ENCODE measurements at regions not wholly inside any gene's neighbourhood (a gene's known extent, or its start where the extent isn't known, plus 50 kb on each side); places are given as distances from the start of the nearest gene placed in this dataset.

DNA sequence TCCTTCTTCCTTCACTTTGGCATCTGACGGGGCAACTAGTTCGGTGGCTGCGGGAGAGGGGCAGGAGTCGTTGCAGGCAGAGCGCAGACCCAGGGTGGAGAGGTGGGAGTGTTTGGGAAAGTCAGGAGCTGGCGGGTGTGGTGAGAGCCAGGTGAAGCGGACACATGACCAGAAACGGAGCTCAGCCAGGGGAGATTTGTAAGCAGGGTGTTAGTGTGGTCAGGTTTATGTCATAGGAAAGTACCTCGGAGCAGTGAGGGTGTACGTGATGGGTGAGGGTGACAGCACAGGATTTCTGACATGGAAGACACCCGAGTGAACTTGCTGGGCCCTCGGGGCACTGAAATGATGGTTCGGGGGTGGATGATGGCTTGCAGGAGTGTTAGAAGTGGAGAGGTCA is 247.4 kb upstream of the TPM1 start:
- TF ChIP-seq, protein P1, sequence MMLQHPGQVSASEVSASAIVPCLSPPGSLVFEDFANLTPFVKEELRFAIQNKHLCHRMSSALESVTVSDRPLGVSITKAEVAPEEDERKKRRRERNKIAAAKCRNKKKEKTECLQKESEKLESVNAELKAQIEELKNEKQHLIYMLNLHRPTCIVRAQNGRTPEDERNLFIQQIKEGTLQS (CRISPR knock-in tag; conservative IDR thresholded peaks at IDR 0.05) = no peak
- TF ChIP-seq, protein P2, sequence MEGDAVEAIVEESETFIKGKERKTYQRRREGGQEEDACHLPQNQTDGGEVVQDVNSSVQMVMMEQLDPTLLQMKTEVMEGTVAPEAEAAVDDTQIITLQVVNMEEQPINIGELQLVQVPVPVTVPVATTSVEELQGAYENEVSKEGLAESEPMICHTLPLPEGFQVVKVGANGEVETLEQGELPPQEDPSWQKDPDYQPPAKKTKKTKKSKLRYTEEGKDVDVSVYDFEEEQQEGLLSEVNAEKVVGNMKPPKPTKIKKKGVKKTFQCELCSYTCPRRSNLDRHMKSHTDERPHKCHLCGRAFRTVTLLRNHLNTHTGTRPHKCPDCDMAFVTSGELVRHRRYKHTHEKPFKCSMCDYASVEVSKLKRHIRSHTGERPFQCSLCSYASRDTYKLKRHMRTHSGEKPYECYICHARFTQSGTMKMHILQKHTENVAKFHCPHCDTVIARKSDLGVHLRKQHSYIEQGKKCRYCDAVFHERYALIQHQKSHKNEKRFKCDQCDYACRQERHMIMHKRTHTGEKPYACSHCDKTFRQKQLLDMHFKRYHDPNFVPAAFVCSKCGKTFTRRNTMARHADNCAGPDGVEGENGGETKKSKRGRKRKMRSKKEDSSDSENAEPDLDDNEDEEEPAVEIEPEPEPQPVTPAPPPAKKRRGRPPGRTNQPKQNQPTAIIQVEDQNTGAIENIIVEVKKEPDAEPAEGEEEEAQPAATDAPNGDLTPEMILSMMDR (IDR thresholded peaks at IDR 0.05) = no peak
- TF ChIP-seq CREB1 (CRISPR knock-in tag; IDR thresholded peaks at IDR 0.05) = no peak
- TF ChIP-seq IRF2 (CRISPR knock-in tag; IDR thresholded peaks at IDR 0.05; ENCODE audit: borderline replicate concordance, low read depth) = no peak
- TF ChIP-seq, protein P3, sequence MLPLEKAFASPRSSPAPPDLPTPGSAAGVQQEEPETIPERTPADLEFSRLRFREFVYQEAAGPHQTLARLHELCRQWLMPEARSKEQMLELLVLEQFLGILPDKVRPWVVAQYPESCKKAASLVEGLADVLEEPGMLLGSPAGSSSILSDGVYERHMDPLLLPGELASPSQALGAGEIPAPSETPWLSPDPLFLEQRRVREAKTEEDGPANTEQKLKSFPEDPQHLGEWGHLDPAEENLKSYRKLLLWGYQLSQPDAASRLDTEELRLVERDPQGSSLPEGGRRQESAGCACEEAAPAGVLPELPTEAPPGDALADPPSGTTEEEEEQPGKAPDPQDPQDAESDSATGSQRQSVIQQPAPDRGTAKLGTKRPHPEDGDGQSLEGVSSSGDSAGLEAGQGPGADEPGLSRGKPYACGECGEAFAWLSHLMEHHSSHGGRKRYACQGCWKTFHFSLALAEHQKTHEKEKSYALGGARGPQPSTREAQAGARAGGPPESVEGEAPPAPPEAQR (CRISPR knock-in tag; IDR thresholded peaks at IDR 0.05) = no peak
- TF ChIP-seq FOXJ3 (CRISPR knock-in tag; IDR thresholded peaks at IDR 0.05; ENCODE audit: borderline replicate concordance) = no peak
- TF ChIP-seq, protein P4, sequence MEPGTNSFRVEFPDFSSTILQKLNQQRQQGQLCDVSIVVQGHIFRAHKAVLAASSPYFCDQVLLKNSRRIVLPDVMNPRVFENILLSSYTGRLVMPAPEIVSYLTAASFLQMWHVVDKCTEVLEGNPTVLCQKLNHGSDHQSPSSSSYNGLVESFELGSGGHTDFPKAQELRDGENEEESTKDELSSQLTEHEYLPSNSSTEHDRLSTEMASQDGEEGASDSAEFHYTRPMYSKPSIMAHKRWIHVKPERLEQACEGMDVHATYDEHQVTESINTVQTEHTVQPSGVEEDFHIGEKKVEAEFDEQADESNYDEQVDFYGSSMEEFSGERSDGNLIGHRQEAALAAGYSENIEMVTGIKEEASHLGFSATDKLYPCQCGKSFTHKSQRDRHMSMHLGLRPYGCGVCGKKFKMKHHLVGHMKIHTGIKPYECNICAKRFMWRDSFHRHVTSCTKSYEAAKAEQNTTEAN (CRISPR knock-in tag; IDR thresholded peaks at IDR 0.05) = no peak
- TF ChIP-seq SP1 (CRISPR knock-in tag; conservative IDR thresholded peaks at IDR 0.05) = no peak
- no peak for TF ChIP-seq NR2C2 (CRISPR knock-in tag; IDR thresholded peaks at IDR 0.05)
- TF ChIP-seq JAZF1 (CRISPR knock-in tag; IDR thresholded peaks at IDR 0.05) = no peak
- no peak for TF ChIP-seq TCF7 (CRISPR knock-in tag; IDR thresholded peaks at IDR 0.05; ENCODE audit: low read depth)
- no peak for TF ChIP-seq NR1H2 (CRISPR knock-in tag; IDR thresholded peaks at IDR 0.05)
- TF ChIP-seq, protein P5, sequence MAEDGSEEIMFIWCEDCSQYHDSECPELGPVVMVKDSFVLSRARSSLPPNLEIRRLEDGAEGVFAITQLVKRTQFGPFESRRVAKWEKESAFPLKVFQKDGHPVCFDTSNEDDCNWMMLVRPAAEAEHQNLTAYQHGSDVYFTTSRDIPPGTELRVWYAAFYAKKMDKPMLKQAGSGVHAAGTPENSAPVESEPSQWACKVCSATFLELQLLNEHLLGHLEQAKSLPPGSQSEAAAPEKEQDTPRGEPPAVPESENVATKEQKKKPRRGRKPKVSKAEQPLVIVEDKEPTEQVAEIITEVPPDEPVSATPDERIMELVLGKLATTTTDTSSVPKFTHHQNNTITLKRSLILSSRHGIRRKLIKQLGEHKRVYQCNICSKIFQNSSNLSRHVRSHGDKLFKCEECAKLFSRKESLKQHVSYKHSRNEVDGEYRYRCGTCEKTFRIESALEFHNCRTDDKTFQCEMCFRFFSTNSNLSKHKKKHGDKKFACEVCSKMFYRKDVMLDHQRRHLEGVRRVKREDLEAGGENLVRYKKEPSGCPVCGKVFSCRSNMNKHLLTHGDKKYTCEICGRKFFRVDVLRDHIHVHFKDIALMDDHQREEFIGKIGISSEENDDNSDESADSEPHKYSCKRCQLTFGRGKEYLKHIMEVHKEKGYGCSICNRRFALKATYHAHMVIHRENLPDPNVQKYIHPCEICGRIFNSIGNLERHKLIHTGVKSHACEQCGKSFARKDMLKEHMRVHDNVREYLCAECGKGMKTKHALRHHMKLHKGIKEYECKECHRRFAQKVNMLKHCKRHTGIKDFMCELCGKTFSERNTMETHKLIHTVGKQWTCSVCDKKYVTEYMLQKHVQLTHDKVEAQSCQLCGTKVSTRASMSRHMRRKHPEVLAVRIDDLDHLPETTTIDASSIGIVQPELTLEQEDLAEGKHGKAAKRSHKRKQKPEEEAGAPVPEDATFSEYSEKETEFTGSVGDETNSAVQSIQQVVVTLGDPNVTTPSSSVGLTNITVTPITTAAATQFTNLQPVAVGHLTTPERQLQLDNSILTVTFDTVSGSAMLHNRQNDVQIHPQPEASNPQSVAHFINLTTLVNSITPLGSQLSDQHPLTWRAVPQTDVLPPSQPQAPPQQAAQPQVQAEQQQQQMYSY (CRISPR knock-in tag; IDR thresholded peaks at IDR 0.05) = no peak
